Activated CD8-positive, alpha-beta T cell treated with anti-CD3 and anti-CD28 coated beads, Interleukin-2, amount 10 ng/mL, durations not matched to agents 7 days and 5 days (primary cell): ENCODE measurements at regions not wholly inside any gene's neighbourhood (a gene's known extent, or its start where the extent isn't known, plus 50 kb on each side); places are given as distances from the start of the nearest gene placed in this dataset.
"Not testable (repeated sequence)": the region's sequence is repeated elsewhere in the genome, so short reads cannot be mapped to it uniquely, and the experiment has no call there.

Experiments
- ATAC-seq: fragments of 150-1000 bp; cut with Tn5 transposase; one replicate; pipeline ENCODE4 v1.10.0; 2021; ENCODE audit warnings: moderate library complexity
- CTCF ChIA-PET: fragments of 350-600 bp; sonication (Branson Sonifier 250); formaldehyde crosslinking; loops from one replicate; lab custom pipeline; 2021; ENCODE audit warnings: antibody characterized with exemption; lab: Charles Lee
- POLR2A ChIA-PET: fragments of 350-600 bp; sonication (Branson Sonifier 250); formaldehyde crosslinking; loops from one replicate; lab custom pipeline; 2021; ENCODE audit warnings: antibody characterized with exemption; lab: Charles Lee
- DNase-seq: peaks from one replicate; pipeline ENCODE4 v3.0.0-alpha.2; 2020
- H3K27ac Mint-ChIP-seq: one replicate; pipeline ENCODE4 v1.8.0; 2021; ENCODE audit warnings: mild to moderate bottlenecking, mixed read lengths
- H3K27me3 Mint-ChIP-seq: one replicate; pipeline ENCODE4 v1.8.0; 2021; ENCODE audit warnings: low read depth, mixed read lengths
- H3K36me3 Mint-ChIP-seq: one replicate; pipeline ENCODE4 v1.8.0; 2021; ENCODE audit warnings: low read depth, mixed read lengths
- H3K4me1 Mint-ChIP-seq: one replicate; pipeline ENCODE4 v1.8.0; 2021; ENCODE audit warnings: low read depth, mixed read lengths
- H3K4me3 Mint-ChIP-seq: one replicate; pipeline ENCODE4 v1.8.0; 2021; ENCODE audit warnings: mild to moderate bottlenecking, mixed read lengths
- H3K9me3 Mint-ChIP-seq: one replicate; pipeline ENCODE4 v1.8.0; 2022; ENCODE audit warnings: mixed read lengths; ENCODE audit not compliant: insufficient read depth

DNA sequence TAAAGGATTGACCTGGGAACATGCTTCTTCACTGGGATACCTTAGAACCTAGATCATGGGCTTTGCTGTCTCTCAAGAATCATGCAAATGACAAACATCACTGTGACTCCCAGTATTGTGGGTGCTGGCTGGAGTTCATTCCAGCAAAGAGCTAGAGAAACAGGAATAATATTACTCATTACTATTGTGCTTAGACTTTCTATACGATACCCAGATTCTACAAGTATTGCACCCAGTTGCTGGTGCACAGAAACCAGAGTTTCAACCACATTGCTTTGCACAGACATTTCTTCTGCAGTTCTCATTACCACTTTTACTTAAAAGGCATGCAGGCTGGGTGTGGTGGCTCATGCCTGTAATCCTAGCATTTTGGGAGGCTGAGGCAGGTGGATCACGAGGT is 220.4 kb upstream of the ZNF217 start:
- DNase-seq (no peak), ATAC-seq (no peak)
- Mint-ChIP-seq H3K27ac (no peak overlapping the region), H3K36me3 (peaks cover 2% of the 10 kb centered on the region), H3K4me1 (peaks cover 37% of the 10 kb centered on the region), H3K4me3 (no peak overlapping the region), H3K27me3 (no peaks in the 10 kb centered on the region), H3K9me3 (peaks cover 4% of the 10 kb centered on the region)
- POLR2A ChIA-PET, result no interaction called here
- CTCF ChIA-PET, result no interaction called here

DNA sequence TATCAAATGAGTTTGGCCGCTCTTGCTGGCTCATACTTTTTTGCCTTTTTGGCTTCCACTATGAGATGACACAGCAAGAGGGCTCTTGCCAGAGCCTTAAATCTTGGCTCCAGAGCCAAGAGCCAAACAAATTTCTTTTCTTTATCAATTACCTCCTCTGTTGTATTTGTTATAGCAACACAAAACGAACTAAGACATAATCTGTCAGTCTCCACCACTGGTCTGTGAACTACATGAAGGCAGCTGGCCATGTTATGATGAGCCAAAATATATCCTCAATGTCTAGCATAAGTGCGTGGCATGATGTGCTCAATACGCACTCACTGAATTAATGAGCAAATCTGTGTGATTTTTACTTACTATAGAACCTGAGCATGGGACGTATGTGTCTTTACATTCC is 220.0 kb upstream of the ZNF217 start:
- DNase-seq (no peak), ATAC-seq (no peak)
- ChIA-PET POLR2A (no interaction called here), CTCF (no interaction called here)
- Mint-ChIP-seq H3K4me1 (peaks cover 37% of the 10 kb centered on the region), H3K4me3 (no peak overlapping the region), H3K36me3 (peaks cover 2% of the 10 kb centered on the region), H3K27me3 (no peaks in the 10 kb centered on the region), H3K9me3 (peaks cover 4% of the 10 kb centered on the region), H3K27ac (no peak overlapping the region)

DNA sequence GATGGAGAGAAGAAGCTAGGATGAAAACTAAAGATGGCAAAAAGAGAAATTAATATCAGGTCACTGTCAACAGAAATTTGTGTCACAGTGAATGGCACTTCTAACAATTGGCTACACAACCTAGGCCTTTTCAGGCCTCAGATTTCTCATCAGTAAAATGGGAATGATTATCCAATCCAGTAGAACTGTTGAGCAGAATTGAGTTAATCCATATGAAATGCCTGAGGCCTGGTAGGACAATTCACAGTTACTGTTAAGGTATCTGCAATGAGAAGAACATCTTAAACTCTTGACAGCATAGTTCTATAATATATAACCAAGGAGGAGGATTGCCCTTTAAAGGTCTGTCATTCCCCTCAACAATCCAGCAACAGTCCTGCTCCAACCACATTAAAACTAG is 217.9 kb upstream of the ZNF217 start:
- Mint-ChIP-seq H3K36me3 (no peaks in the 10 kb centered on the region), H3K9me3 (no peaks in the 10 kb centered on the region), H3K4me3 (no peak overlapping the region), H3K27ac (no peak overlapping the region), H3K27me3 (no peaks in the 10 kb centered on the region), H3K4me1 (peaks cover 29% of the 10 kb centered on the region)
- ChIA-PET POLR2A (no interaction called here), CTCF (no interaction called here)
- ATAC-seq (no peak), DNase-seq (no peak)

GRCh38 chr20:53810661-53811355 is 217.2 kb upstream of the ZNF217 start:
- Mint-ChIP-seq H3K9me3 (no peaks in the 10 kb centered on the region), H3K4me3 (no peak overlapping the region), H3K27ac (no peak overlapping the region), H3K4me1 (peaks cover 24% of the 10 kb centered on the region), H3K27me3 (no peaks in the 10 kb centered on the region), H3K36me3 (no peaks in the 10 kb centered on the region)
- POLR2A ChIA-PET, result interaction anchor here (0.6 kb wide), 2 partner anchors 16 to 54 kb away, joined by 3 read pairs; no protein-coding TSS in a partner anchor
- ATAC-seq (no peak), DNase-seq (no peak)
- CTCF ChIA-PET, result no interaction called here

- ChIA-PET CTCF (interaction anchor here (0.7 to 2.1 kb wide), 4 partner anchors 9 to 130 kb away, joined by 3 to 6 read pairs (median 3); no protein-coding TSS in a partner anchor), POLR2A (interaction anchor here (0.6 kb wide), 1 partner anchor 15 kb away, joined by 3 read pairs; no protein-coding TSS in a partner anchor)
- DNase-seq, result no peak
- H3K4me1 Mint-ChIP-seq, result peaks cover 14% of the 10 kb centered on the region
- ATAC-seq, result no peak
- no peaks in the 10 kb centered on the region for H3K9me3 Mint-ChIP-seq
- no peaks in the 10 kb centered on the region for H3K27me3 Mint-ChIP-seq
- H3K36me3 Mint-ChIP-seq, result no peaks in the 10 kb centered on the region
- H3K27ac Mint-ChIP-seq, result no peak overlapping the region
- H3K4me3 Mint-ChIP-seq, result no peak overlapping the region
These were observed 216.2 kb upstream of the ZNF217 start for GRCh38 chr20:53809728-53810365.

- Mint-ChIP-seq H3K9me3 (no peaks in the 10 kb centered on the region), H3K27me3 (no peaks in the 10 kb centered on the region), H3K36me3 (no peaks in the 10 kb centered on the region), H3K4me3 (no peak overlapping the region), H3K27ac (no peak overlapping the region), H3K4me1 (peaks cover 8% of the 10 kb centered on the region)
- CTCF ChIA-PET, result interaction anchor here (1.0 to 2.1 kb wide), 3 partner anchors 9 to 131 kb away, joined by 3 to 6 read pairs (median 3); no protein-coding TSS in a partner anchor
- ATAC-seq, result no peak
- POLR2A ChIA-PET, result no interaction called here
- no peak for DNase-seq
These were observed 215.6 kb upstream of the ZNF217 start for GRCh38 chr20:53809217-53809616.

GRCh38 chr20:53808733-53809132 is 215.1 kb upstream of the ZNF217 start:
- H3K36me3 Mint-ChIP-seq, result no peaks in the 10 kb centered on the region
- CTCF ChIA-PET, result interaction anchor here (1.0 to 2.1 kb wide), 2 partner anchors 10 to 131 kb away, joined by 3 to 6 read pairs; no protein-coding TSS in a partner anchor
- no peak for DNase-seq
- H3K9me3 Mint-ChIP-seq, result no peaks in the 10 kb centered on the region
- H3K4me1 Mint-ChIP-seq, result peaks cover 3% of the 10 kb centered on the region
- ATAC-seq, result no peak
- no peaks in the 10 kb centered on the region for H3K27me3 Mint-ChIP-seq
- H3K4me3 Mint-ChIP-seq, result no peak overlapping the region
- no peak overlapping the region for H3K27ac Mint-ChIP-seq
- POLR2A ChIA-PET, result no interaction called here

- H3K36me3 Mint-ChIP-seq, DNase-seq, H3K4me1 Mint-ChIP-seq, ATAC-seq, H3K27me3 Mint-ChIP-seq, H3K4me3 Mint-ChIP-seq, POLR2A ChIA-PET, H3K9me3 Mint-ChIP-seq, H3K27ac Mint-ChIP-seq: not testable (repeated sequence)
- CTCF ChIA-PET, result interaction anchor here (2.1 kb wide), 1 partner anchor 131 kb away, joined by 6 read pairs; no protein-coding TSS in a partner anchor
These were observed 214.7 kb upstream of the ZNF217 start for GRCh38 chr20:53808302-53808701.

GRCh38 chr20:53806683-53807401 is 213.2 kb upstream of the ZNF217 start:
- no peaks in the 10 kb centered on the region for H3K36me3 Mint-ChIP-seq
- CTCF ChIA-PET, result no interaction called here
- ATAC-seq, result no peak
- POLR2A ChIA-PET, result no interaction called here
- no peaks in the 10 kb centered on the region for H3K9me3 Mint-ChIP-seq
- DNase-seq, result no peak
- H3K27ac Mint-ChIP-seq, result no peak overlapping the region
- peaks cover 2% of the 10 kb centered on the region for H3K4me1 Mint-ChIP-seq
- H3K27me3 Mint-ChIP-seq, result no peaks in the 10 kb centered on the region
- H3K4me3 Mint-ChIP-seq, result no peak overlapping the region

- ATAC-seq (no peak), DNase-seq (no peak)
- Mint-ChIP-seq H3K27me3 (no peaks in the 10 kb centered on the region), H3K36me3 (no peaks in the 10 kb centered on the region), H3K4me3 (no peak overlapping the region), H3K27ac (no peak overlapping the region), H3K9me3 (no peaks in the 10 kb centered on the region), H3K4me1 (peaks cover 2% of the 10 kb centered on the region)
- ChIA-PET POLR2A (no interaction called here), CTCF (no interaction called here)
These were observed 212.3 kb upstream of the ZNF217 start for GRCh38 chr20:53805895-53806384.

GRCh38 chr20:53804920-53805894 is 211.6 kb upstream of the ZNF217 start:
- POLR2A ChIA-PET, result no interaction called here

More at GRCh38 chr20:53804920-53805894, 211.6 kb upstream of the ZNF217 start:
- Mint-ChIP-seq H3K27ac (no peak overlapping the region), H3K9me3 (no peaks in the 10 kb centered on the region), H3K27me3 (no peaks in the 10 kb centered on the region), H3K4me3 (no peak overlapping the region), H3K4me1 (peaks cover 2% of the 10 kb centered on the region), H3K36me3 (no peaks in the 10 kb centered on the region)
- no peak for ATAC-seq
- DNase-seq, result no peak
- CTCF ChIA-PET, result no interaction called here
